ENCODE measurements at regions not wholly inside any gene's neighbourhood (a gene's known extent, or its start where the extent isn't known, plus 50 kb on each side); places are given as distances from the start of the nearest gene placed in this dataset.

DNA sequence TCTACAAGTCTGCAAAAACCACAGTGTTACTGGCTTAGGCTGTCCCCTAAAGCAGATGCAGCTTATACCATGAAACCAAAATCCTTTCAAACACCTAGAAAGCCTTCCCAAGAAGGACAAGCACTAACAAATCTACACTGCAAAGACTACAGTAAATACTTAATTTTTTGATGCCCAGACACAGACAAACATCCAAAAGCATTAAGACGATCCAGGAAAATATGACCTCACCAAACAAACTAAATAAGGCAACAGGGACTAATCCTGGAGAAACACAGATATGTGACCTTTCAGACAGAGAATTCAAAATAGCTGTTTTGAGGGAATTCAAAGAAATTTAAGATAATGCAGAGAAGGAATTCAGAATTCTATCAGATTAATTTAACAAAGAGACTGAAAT is 423.5 kb downstream of the COL12A1 start:
- Histone ChIP-seq H3K27me3 (ENCODE audit: insufficient read depth) (no peaks in the 10 kb centered on the region), H3K36me3 (ENCODE audit: insufficient read depth) (no peaks in the 10 kb centered on the region), H3K4me1 (ENCODE audit: insufficient read depth) (no peaks in the 10 kb centered on the region), H3F3A (replicated peaks; ENCODE audit: low read depth) (no peaks in the 10 kb centered on the region), H3K4me3 (no peak overlapping the region), H3K4me2 (no peak overlapping the region), H3K79me2 (replicated peaks; ENCODE audit: insufficient read depth) (no peaks in the 10 kb centered on the region), H4K20me1 (replicated peaks; ENCODE audit: insufficient read depth) (no peaks in the 10 kb centered on the region), H3K9me2 (ENCODE audit: insufficient read depth) (no peaks in the 10 kb centered on the region), H3K27ac (ENCODE audit: low read depth) (no peak overlapping the region), H2AFZ (no peak overlapping the region)
- Mint-ChIP-seq H3K36me3 (ENCODE audit: low read depth) (no peaks in the 10 kb centered on the region), H3K4me3 (no peak overlapping the region), H3K9me3 (0 out of 3 replicates have a peak, but pooled peaks cover 3% of the 10 kb centered on the region), H3K4me1 (no peaks in the 10 kb centered on the region), H3K27me3 (ENCODE audit: insufficient read depth, low read depth, poor library complexity) (no peaks in the 10 kb centered on the region), H3K27ac (no peak overlapping the region)
- TF ChIP-seq POLR2AphosphoS5 (IDR thresholded peaks at IDR 0.05; ENCODE audit: low read depth), result no peak
- TF ChIP-seq NANOG (IDR thresholded peaks at IDR 0.05; ENCODE audit: borderline replicate concordance), result no peak
- no peak for TF ChIP-seq EZH2phosphoT487 (IDR thresholded peaks at IDR 0.05; ENCODE audit: unreplicated experiment)
- TF ChIP-seq, protein P1, sequence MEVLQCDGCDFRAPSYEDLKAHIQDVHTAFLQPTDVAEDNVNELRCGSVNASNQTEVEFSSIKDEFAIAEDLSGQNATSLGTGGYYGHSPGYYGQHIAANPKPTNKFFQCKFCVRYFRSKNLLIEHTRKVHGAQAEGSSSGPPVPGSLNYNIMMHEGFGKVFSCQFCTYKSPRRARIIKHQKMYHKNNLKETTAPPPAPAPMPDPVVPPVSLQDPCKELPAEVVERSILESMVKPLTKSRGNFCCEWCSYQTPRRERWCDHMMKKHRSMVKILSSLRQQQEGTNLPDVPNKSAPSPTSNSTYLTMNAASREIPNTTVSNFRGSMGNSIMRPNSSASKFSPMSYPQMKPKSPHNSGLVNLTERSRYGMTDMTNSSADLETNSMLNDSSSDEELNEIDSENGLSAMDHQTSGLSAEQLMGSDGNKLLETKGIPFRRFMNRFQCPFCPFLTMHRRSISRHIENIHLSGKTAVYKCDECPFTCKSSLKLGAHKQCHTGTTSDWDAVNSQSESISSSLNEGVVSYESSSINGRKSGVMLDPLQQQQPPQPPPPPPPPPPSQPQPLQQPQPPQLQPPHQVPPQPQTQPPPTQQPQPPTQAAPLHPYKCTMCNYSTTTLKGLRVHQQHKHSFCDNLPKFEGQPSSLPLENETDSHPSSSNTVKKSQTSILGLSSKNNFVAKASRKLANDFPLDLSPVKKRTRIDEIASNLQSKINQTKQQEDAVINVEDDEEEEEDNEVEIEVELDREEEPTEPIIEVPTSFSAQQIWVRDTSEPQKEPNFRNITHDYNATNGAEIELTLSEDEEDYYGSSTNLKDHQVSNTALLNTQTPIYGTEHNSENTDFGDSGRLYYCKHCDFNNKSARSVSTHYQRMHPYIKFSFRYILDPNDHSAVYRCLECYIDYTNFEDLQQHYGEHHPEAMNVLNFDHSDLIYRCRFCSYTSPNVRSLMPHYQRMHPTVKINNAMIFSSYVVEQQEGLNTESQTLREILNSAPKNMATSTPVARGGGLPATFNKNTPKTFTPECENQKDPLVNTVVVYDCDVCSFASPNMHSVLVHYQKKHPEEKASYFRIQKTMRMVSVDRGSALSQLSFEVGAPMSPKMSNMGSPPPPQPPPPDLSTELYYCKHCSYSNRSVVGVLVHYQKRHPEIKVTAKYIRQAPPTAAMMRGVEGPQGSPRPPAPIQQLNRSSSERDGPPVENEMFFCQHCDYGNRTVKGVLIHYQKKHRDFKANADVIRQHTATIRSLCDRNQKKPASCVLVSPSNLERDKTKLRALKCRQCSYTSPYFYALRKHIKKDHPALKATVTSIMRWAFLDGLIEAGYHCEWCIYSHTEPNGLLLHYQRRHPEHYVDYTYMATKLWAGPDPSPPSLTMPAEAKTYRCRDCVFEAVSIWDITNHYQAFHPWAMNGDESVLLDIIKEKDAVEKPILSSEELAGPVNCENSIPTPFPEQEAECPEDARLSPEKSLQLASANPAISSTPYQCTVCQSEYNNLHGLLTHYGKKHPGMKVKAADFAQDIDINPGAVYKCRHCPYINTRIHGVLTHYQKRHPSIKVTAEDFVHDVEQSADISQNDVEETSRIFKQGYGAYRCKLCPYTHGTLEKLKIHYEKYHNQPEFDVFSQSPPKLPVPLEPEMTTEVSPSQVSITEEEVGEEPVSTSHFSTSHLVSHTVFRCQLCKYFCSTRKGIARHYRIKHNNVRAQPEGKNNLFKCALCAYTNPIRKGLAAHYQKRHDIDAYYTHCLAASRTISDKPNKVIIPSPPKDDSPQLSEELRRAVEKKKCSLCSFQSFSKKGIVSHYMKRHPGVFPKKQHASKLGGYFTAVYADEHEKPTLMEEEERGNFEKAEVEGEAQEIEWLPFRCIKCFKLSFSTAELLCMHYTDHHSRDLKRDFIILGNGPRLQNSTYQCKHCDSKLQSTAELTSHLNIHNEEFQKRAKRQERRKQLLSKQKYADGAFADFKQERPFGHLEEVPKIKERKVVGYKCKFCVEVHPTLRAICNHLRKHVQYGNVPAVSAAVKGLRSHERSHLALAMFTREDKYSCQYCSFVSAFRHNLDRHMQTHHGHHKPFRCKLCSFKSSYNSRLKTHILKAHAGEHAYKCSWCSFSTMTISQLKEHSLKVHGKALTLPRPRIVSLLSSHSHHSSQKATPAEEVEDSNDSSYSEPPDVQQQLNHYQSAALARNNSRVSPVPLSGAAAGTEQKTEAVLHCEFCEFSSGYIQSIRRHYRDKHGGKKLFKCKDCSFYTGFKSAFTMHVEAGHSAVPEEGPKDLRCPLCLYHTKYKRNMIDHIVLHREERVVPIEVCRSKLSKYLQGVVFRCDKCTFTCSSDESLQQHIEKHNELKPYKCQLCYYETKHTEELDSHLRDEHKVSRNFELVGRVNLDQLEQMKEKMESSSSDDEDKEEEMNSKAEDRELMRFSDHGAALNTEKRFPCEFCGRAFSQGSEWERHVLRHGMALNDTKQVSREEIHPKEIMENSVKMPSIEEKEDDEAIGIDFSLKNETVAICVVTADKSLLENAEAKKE (CRISPR knock-in tag; IDR thresholded peaks at IDR 0.05), result no peak
- TF ChIP-seq, protein P2, sequence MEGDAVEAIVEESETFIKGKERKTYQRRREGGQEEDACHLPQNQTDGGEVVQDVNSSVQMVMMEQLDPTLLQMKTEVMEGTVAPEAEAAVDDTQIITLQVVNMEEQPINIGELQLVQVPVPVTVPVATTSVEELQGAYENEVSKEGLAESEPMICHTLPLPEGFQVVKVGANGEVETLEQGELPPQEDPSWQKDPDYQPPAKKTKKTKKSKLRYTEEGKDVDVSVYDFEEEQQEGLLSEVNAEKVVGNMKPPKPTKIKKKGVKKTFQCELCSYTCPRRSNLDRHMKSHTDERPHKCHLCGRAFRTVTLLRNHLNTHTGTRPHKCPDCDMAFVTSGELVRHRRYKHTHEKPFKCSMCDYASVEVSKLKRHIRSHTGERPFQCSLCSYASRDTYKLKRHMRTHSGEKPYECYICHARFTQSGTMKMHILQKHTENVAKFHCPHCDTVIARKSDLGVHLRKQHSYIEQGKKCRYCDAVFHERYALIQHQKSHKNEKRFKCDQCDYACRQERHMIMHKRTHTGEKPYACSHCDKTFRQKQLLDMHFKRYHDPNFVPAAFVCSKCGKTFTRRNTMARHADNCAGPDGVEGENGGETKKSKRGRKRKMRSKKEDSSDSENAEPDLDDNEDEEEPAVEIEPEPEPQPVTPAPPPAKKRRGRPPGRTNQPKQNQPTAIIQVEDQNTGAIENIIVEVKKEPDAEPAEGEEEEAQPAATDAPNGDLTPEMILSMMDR (conservative IDR thresholded peaks at IDR 0.05; ENCODE audit: low read depth in 2 of 2), result no peak
- TF ChIP-seq, protein P3, sequence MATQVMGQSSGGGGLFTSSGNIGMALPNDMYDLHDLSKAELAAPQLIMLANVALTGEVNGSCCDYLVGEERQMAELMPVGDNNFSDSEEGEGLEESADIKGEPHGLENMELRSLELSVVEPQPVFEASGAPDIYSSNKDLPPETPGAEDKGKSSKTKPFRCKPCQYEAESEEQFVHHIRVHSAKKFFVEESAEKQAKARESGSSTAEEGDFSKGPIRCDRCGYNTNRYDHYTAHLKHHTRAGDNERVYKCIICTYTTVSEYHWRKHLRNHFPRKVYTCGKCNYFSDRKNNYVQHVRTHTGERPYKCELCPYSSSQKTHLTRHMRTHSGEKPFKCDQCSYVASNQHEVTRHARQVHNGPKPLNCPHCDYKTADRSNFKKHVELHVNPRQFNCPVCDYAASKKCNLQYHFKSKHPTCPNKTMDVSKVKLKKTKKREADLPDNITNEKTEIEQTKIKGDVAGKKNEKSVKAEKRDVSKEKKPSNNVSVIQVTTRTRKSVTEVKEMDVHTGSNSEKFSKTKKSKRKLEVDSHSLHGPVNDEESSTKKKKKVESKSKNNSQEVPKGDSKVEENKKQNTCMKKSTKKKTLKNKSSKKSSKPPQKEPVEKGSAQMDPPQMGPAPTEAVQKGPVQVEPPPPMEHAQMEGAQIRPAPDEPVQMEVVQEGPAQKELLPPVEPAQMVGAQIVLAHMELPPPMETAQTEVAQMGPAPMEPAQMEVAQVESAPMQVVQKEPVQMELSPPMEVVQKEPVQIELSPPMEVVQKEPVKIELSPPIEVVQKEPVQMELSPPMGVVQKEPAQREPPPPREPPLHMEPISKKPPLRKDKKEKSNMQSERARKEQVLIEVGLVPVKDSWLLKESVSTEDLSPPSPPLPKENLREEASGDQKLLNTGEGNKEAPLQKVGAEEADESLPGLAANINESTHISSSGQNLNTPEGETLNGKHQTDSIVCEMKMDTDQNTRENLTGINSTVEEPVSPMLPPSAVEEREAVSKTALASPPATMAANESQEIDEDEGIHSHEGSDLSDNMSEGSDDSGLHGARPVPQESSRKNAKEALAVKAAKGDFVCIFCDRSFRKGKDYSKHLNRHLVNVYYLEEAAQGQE (IDR thresholded peaks at IDR 0.05; ENCODE audit: unreplicated experiment), result no peak
- TF ChIP-seq EZH2 (IDR thresholded peaks at IDR 0.05; ENCODE audit: low read depth, unreplicated experiment), result no peak
- TF ChIP-seq ZNF114 (CRISPR knock-in tag; IDR thresholded peaks at IDR 0.05), result no peak
- no peak for TF ChIP-seq STAT1 (IDR thresholded peaks at IDR 0.05; ENCODE audit: unreplicated experiment)
- TF ChIP-seq, protein P4, sequence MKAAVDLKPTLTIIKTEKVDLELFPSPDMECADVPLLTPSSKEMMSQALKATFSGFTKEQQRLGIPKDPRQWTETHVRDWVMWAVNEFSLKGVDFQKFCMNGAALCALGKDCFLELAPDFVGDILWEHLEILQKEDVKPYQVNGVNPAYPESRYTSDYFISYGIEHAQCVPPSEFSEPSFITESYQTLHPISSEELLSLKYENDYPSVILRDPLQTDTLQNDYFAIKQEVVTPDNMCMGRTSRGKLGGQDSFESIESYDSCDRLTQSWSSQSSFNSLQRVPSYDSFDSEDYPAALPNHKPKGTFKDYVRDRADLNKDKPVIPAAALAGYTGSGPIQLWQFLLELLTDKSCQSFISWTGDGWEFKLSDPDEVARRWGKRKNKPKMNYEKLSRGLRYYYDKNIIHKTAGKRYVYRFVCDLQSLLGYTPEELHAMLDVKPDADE (IDR thresholded peaks at IDR 0.05), result no peak
- no peak for TF ChIP-seq ZNF331 (CRISPR knock-in tag; IDR thresholded peaks at IDR 0.05; ENCODE audit: low read depth)
- TF ChIP-seq CREB1 (CRISPR knock-in tag; IDR thresholded peaks at IDR 0.05; ENCODE audit: low read depth), result no peak
- no peak for TF ChIP-seq JUNB (IDR thresholded peaks at IDR 0.05; ENCODE audit: unreplicated experiment)
- no peak for DNase-seq (ENCODE audit: low spot score)
- no peak for ATAC-seq

Data from GM23338 (cell line).